CD14-positive monocyte (primary cell): ENCODE measurements at regions not wholly inside any gene's neighbourhood (a gene's known extent, or its start where the extent isn't known, plus 50 kb on each side); places are given as distances from the start of the nearest gene placed in this dataset.

Source experiments
- DNase-seq, 3 donors: peaks; one replicate each; pipeline ENCODE4 v3.0.0-alpha.2; 2011 to 2022
- H2AFZ ChIP-seq: 2 replicates; pipeline ENCODE4 v1.6.0; 2012; ENCODE audit warnings: mild to moderate bottlenecking, low read depth, low read length, inconsistent platforms; ENCODE audit not compliant: insufficient read depth, poor library complexity, severe bottlenecking
- H3K27ac ChIP-seq, 2 donors: 1 replicate in 1 of 2; 2 replicates in 1 of 2; pipeline ENCODE4 v1.5.1; 2012 to 2013; ENCODE audit warnings: low read length in 2 of 2, control low read depth in 1 of 2, inconsistent platforms in 1 of 2, low read depth in 1 of 2, mild to moderate bottlenecking in 1 of 2
- H3K27me3 ChIP-seq, 2 donors: one replicate each; pipeline versions ENCODE4 v1.6.0 to v1.6.1; 2011 to 2013; ENCODE audit warnings: low read length in 2 of 2; ENCODE audit not compliant: control insufficient read depth in 2 of 2, insufficient read depth in 2 of 2
- H3K36me3 ChIP-seq, 2 donors: replicated peaks in 1 of 2; 1 replicate in 1 of 2; 2 replicates in 1 of 2; pipeline versions ENCODE4 v1.5.1 to v1.6.1; 2012 to 2013; ENCODE audit warnings: low read length in 2 of 2, control low read depth in 1 of 2, inconsistent platforms in 1 of 2, mild to moderate bottlenecking in 1 of 2; ENCODE audit not compliant: insufficient read depth in 2 of 2, control insufficient read depth in 1 of 2
- H3K4me1 ChIP-seq, 2 donors: 1 replicate in 1 of 2; 2 replicates in 1 of 2; pipeline versions ENCODE4 v1.5.1 to v1.6.1; 2012 to 2013; ENCODE audit warnings: low read length in 2 of 2, control low read depth in 1 of 2, inconsistent platforms in 1 of 2, mild to moderate bottlenecking in 1 of 2, moderate library complexity in 1 of 2; ENCODE audit not compliant: insufficient read depth in 2 of 2, control insufficient read depth in 1 of 2
- H3K4me2 ChIP-seq: replicated peaks from 2 replicates; pipeline ENCODE3; 2012; ENCODE audit warnings: low read length, moderate library complexity, mild to moderate bottlenecking; ENCODE audit not compliant: poor library complexity, severe bottlenecking; ENCODE audit errors: extremely low read depth
- H3K4me3 ChIP-seq, 3 experiments: fragments of 200-600 bp in 1 of 3; sonication (generic) in 1 of 3; replicated peaks in 1 of 3; 1 replicate in 2 of 3; 2 replicates in 1 of 3; pipeline ENCODE4 v1.5.1; 2011 to 2013; ENCODE audit warnings: low read length in 3 of 3, mild to moderate bottlenecking in 3 of 3, control low read depth in 2 of 3, low read depth in 2 of 3, inconsistent platforms in 1 of 3, moderate library complexity in 1 of 3
- H3K79me2 ChIP-seq: 2 replicates; pipeline ENCODE4 v1.6.0; 2012; ENCODE audit warnings: mild to moderate bottlenecking, control low read depth, inconsistent platforms, low read length, moderate library complexity; ENCODE audit not compliant: insufficient read depth
- H3K9ac ChIP-seq: 2 replicates; pipeline ENCODE4 v1.6.0; 2017; ENCODE audit warnings: low read length, mild to moderate bottlenecking; ENCODE audit not compliant: insufficient read depth, poor library complexity, severe bottlenecking
- H3K9me3 ChIP-seq, 2 donors: replicated peaks in 1 of 2; 1 replicate in 1 of 2; 2 replicates in 1 of 2; pipeline versions ENCODE4 v1.5.1 to v1.6.1; 2012 to 2013; ENCODE audit warnings: low read length in 2 of 2, control low read depth in 1 of 2; ENCODE audit not compliant: control insufficient read depth in 1 of 2, insufficient read depth in 1 of 2
- H4K20me1 ChIP-seq: 2 replicates; pipeline ENCODE4 v1.6.0; 2012; ENCODE audit warnings: mild to moderate bottlenecking, low read length, control low read depth, moderate library complexity; ENCODE audit not compliant: insufficient read depth
- H3K27ac Mint-ChIP-seq, 7 donors: one replicate each; pipeline ENCODE4 v1.8.0; 2020; ENCODE audit warnings: mild to moderate bottlenecking in 7 of 7, mixed read lengths in 7 of 7, moderate library complexity in 6 of 7, inconsistent platforms in 2 of 7
- H3K27me3 Mint-ChIP-seq, 3 donors: one replicate each; pipeline ENCODE4 v1.8.0; 2021 to 2022; ENCODE audit warnings: low read depth in 3 of 3, mild to moderate bottlenecking in 3 of 3, mixed read lengths in 3 of 3, moderate library complexity in 3 of 3, inconsistent platforms in 1 of 3
- H3K36me3 Mint-ChIP-seq, 2 donors: one replicate each; pipeline ENCODE4 v1.8.0; 2020; ENCODE audit warnings: mixed read lengths in 2 of 2, inconsistent platforms in 1 of 2, mild to moderate bottlenecking in 1 of 2
- H3K4me1 Mint-ChIP-seq: one replicate; pipeline ENCODE4 v1.8.0; 2020; ENCODE audit warnings: mild to moderate bottlenecking, mixed read lengths
- H3K4me3 Mint-ChIP-seq, 2 donors: one replicate each; pipeline ENCODE4 v1.8.0; 2020; ENCODE audit warnings: mild to moderate bottlenecking in 2 of 2, mixed read lengths in 2 of 2, moderate library complexity in 1 of 2
- H3K9me3 Mint-ChIP-seq, 7 donors: one replicate each; pipeline ENCODE4 v1.8.0; 2020 to 2022; ENCODE audit warnings: mixed read lengths in 7 of 7, mild to moderate bottlenecking in 6 of 7, moderate library complexity in 6 of 7, inconsistent platforms in 2 of 7
- CTCF ChIP-seq: fragments of 200-600 bp; IDR thresholded peaks from one replicate; pipeline ENCODE4 v1.8.0; 2022; ENCODE audit warnings: antibody characterized with exemption, mild to moderate bottlenecking
- WGBS: methylation state at CpG from one replicate; pipeline ENCODE4 v1.1.5; 2013; ENCODE audit warnings: missing lambda C conversion rate; ENCODE audit not compliant: insufficient coverage; 5-methylcytosine and 5-hydroxymethylcytosine counted together
- intact Hi-C, 2 donors: fragments of 100-400 bp; cut with micrococcal nuclease; formaldehyde crosslinking; loops; one replicate each; pipeline versions ENCODE4 v1.15.0 to v1.15.1; 2023

DNA sequence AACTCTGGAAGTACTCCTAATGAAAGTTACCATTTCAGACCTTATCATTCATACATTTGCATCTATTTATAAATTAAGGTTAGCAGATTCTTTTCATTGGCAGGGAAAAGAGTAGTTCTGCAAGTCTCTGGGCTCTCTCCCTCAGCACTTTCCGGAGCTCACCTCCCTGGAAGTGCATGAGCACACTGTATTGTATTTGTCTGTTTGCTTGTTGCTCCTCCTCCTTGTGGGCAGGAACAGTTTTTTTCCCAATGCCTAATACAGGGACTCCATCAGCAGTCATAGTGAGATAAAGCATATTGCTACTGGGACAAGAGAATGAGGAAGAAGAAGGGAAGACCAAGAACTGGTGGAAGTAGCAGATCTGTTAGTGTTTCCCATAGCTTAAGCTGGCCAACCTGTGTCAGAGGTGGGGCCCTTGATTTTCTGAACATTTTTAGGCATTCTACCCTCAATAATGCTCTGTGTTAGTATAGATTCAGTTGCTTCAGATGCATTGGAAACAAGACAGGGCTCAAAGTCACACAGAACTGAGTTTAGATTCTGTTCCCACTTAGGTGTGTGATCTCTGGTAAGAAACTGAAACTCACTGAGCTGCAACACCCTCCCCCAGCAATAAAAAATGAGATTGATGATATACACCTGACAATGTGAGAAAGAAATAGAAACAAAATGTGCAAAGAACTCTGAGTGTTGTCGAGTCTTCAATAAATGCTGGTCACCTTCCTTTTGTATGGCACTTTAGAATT is 407.8 kb downstream of the TUSC7 start:
- Histone ChIP-seq H4K20me1 (no peaks in the 10 kb centered on the region), H3K4me2 (no peak overlapping the region), H3K9ac (no peak overlapping the region), H3K27me3 (no peaks in the 10 kb centered on the region), H3K9me3 (no peaks in the 10 kb centered on the region), H3K27ac (no peak overlapping the region), H3K79me2 (no peaks in the 10 kb centered on the region), H2AFZ (no peak overlapping the region), H3K4me1 (no peaks in the 10 kb centered on the region), H3K36me3 (no peaks in the 10 kb centered on the region), H3K4me3 (no peak overlapping the region)
- Mint-ChIP-seq H3K4me1 (no peaks in the 10 kb centered on the region), H3K9me3 (peaks cover 0 to 2% (median 0%) of the 10 kb centered on the region in 7 donors), H3K27ac (no peak overlapping the region), H3K36me3 (no peaks in the 10 kb centered on the region), H3K4me3 (no peak overlapping the region), H3K27me3 (peaks cover 2 to 3% (median 3%) of the 10 kb centered on the region in 3 donors)
- WGBS = no CpG with 5 or more reads among the region's 2 CpGs
- DNase-seq = no peak
- intact Hi-C loops = no loop called here
- TF ChIP-seq CTCF = no peak

DNA sequence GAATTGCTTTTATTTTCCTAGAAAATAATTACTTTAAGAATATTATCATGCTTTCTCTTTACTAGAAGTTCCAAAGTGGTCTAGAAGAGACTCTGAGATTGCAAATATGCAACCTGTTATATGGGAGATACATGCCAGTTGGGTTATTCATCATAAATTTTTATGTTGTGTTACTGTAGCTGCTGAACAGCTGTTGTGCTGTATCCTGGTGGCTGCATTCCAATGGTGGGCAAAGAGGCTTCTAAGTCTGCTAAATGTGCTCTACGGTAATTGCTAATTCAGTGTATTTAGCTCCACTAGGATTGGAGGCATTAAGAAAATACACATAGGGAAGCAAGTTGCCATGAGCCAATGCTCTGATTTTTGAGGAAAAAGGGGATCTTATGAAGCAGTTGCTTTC is 409.0 kb downstream of the TUSC7 start:
- WGBS = 100% methylated on average over 1 of the region's 1 CpG
- no peak for TF ChIP-seq CTCF
- Histone ChIP-seq H4K20me1 (no peaks in the 10 kb centered on the region), H2AFZ (no peak overlapping the region), H3K27ac (no peak overlapping the region), H3K27me3 (no peaks in the 10 kb centered on the region), H3K79me2 (no peaks in the 10 kb centered on the region), H3K4me1 (no peaks in the 10 kb centered on the region), H3K4me3 (no peak overlapping the region), H3K9me3 (no peaks in the 10 kb centered on the region), H3K36me3 (no peaks in the 10 kb centered on the region), H3K9ac (no peak overlapping the region), H3K4me2 (no peak overlapping the region)
- Mint-ChIP-seq H3K36me3 (no peaks in the 10 kb centered on the region), H3K4me3 (no peak overlapping the region), H3K4me1 (no peaks in the 10 kb centered on the region), H3K27ac (no peak overlapping the region), H3K9me3 (peaks cover 0 to 2% (median 0%) of the 10 kb centered on the region in 7 donors), H3K27me3 (peaks cover 0 to 3% (median 2%) of the 10 kb centered on the region in 3 donors)
- DNase-seq = no peak
- intact Hi-C loops = no loop called here
